ENCODE measurements at regions not wholly inside any gene's neighbourhood (a gene's known extent, or its start where the extent isn't known, plus 50 kb on each side); places are given as distances from the start of the nearest gene placed in this dataset.

GRCh38 chr19:32098968-32099367, 246.4 kb upstream of the ZNF507 start:
- H3K27ac ChIP-seq (ENCODE audit: low read depth, low read length), result no peak overlapping the region
- no peaks in the 10 kb centered on the region for H3K27me3 ChIP-seq (ENCODE audit: insufficient read depth, low read length, poor library complexity)
- no CpG with 5 or more reads among the region's 6 CpGs for WGBS (ENCODE audit: extremely low coverage, insufficient coverage, low lambda C conversion rate)
- H3K23ac ChIP-seq (ENCODE audit: low read length), result no peak overlapping the region
- DNase-seq, result peak; percentile 74
- no peaks in the 10 kb centered on the region for H3K36me3 ChIP-seq (ENCODE audit: control insufficient read depth, insufficient read depth, low read length)
- H4K5ac ChIP-seq (ENCODE audit: low read length), result no peak overlapping the region
- H3K79me1 ChIP-seq (ENCODE audit: low read length), result no peaks in the 10 kb centered on the region
- no peak overlapping the region for H3K56ac ChIP-seq (ENCODE audit: low read length)
- no peak overlapping the region for H2BK15ac ChIP-seq (replicated peaks; ENCODE audit: low read depth)
- H2AK5ac ChIP-seq (ENCODE audit: low read length), result no peak overlapping the region
- H2BK5ac ChIP-seq (ENCODE audit: low read length), result no peak overlapping the region
- H3K9ac ChIP-seq (ENCODE audit: low read length), result no peak overlapping the region
- H2BK120ac ChIP-seq (ENCODE audit: low read depth, low read length), result no peak overlapping the region
- no peaks in the 10 kb centered on the region for H3K79me2 ChIP-seq (ENCODE audit: control insufficient read depth, insufficient read depth, low read length)
- H3K4me3 ChIP-seq (ENCODE audit: low read length), result no peak overlapping the region
- no peak overlapping the region for H4K8ac ChIP-seq (ENCODE audit: low read depth, low read length)
- no peak overlapping the region for H3K4me2 ChIP-seq (ENCODE audit: low read length)
- H3K18ac ChIP-seq (ENCODE audit: low read length), result no peak overlapping the region
- H3K4ac ChIP-seq (ENCODE audit: low read depth, low read length), result no peak overlapping the region
- H3K4me1 ChIP-seq (ENCODE audit: control insufficient read depth, low read depth, low read length), result no peaks in the 10 kb centered on the region

- no peak overlapping the region for H3K27ac ChIP-seq (ENCODE audit: low read depth, low read length)
- H3K4me3 ChIP-seq (ENCODE audit: low read length), result no peak overlapping the region
- H3K9ac ChIP-seq (ENCODE audit: low read length), result no peak overlapping the region
- no peak overlapping the region for H3K56ac ChIP-seq (ENCODE audit: low read length)
- WGBS (ENCODE audit: extremely low coverage, insufficient coverage, low lambda C conversion rate), result no CpG with 5 or more reads among the region's 1 CpG
- H2BK15ac ChIP-seq (replicated peaks; ENCODE audit: low read depth), result no peak overlapping the region
- H2BK120ac ChIP-seq (ENCODE audit: low read depth, low read length), result no peak overlapping the region
- H3K4me1 ChIP-seq (ENCODE audit: control insufficient read depth, low read depth, low read length), result no peaks in the 10 kb centered on the region
- no peak overlapping the region for H3K23ac ChIP-seq (ENCODE audit: low read length)
- H3K79me2 ChIP-seq (ENCODE audit: control insufficient read depth, insufficient read depth, low read length), result no peaks in the 10 kb centered on the region
- no peak overlapping the region for H4K5ac ChIP-seq (ENCODE audit: low read length)
- no peak overlapping the region for H3K18ac ChIP-seq (ENCODE audit: low read length)
- no peak overlapping the region for H4K8ac ChIP-seq (ENCODE audit: low read depth, low read length)
- no peak overlapping the region for H2BK5ac ChIP-seq (ENCODE audit: low read length)
- DNase-seq, result no peak
- H3K4me2 ChIP-seq (ENCODE audit: low read length), result no peak overlapping the region
- H3K4ac ChIP-seq (ENCODE audit: low read depth, low read length), result no peak overlapping the region
- no peaks in the 10 kb centered on the region for H3K79me1 ChIP-seq (ENCODE audit: low read length)
- H3K27me3 ChIP-seq (ENCODE audit: insufficient read depth, low read length, poor library complexity), result no peaks in the 10 kb centered on the region
- no peaks in the 10 kb centered on the region for H3K36me3 ChIP-seq (ENCODE audit: control insufficient read depth, insufficient read depth, low read length)
- H2AK5ac ChIP-seq (ENCODE audit: low read length), result no peak overlapping the region
These were observed 244.2 kb upstream of the ZNF507 start for GRCh38 chr19:32101206-32101605.

- no CpG with 5 or more reads among the region's 11 CpGs for WGBS (ENCODE audit: extremely low coverage, insufficient coverage, low lambda C conversion rate)
- DNase-seq, result peak; percentile 8
- Histone ChIP-seq H3K18ac (ENCODE audit: low read length) (no peak overlapping the region), H2BK120ac (ENCODE audit: low read depth, low read length) (no peak overlapping the region), H4K5ac (ENCODE audit: low read length) (no peak overlapping the region), H2BK15ac (replicated peaks; ENCODE audit: low read depth) (no peak overlapping the region), H3K56ac (ENCODE audit: low read length) (no peak overlapping the region), H3K4me1 (ENCODE audit: control insufficient read depth, low read depth, low read length) (no peaks in the 10 kb centered on the region), H4K8ac (ENCODE audit: low read depth, low read length) (no peak overlapping the region), H3K9ac (ENCODE audit: low read length) (no peak overlapping the region), H3K23ac (ENCODE audit: low read length) (no peak overlapping the region), H3K4ac (ENCODE audit: low read depth, low read length) (no peak overlapping the region), H3K79me2 (ENCODE audit: control insufficient read depth, insufficient read depth, low read length) (no peaks in the 10 kb centered on the region), H2BK5ac (ENCODE audit: low read length) (no peak overlapping the region), H3K4me2 (ENCODE audit: low read length) (no peak overlapping the region), H3K79me1 (ENCODE audit: low read length) (no peaks in the 10 kb centered on the region), H3K36me3 (ENCODE audit: control insufficient read depth, insufficient read depth, low read length) (no peaks in the 10 kb centered on the region), H3K4me3 (ENCODE audit: low read length) (no peak overlapping the region), H2AK5ac (ENCODE audit: low read length) (no peak overlapping the region), H3K27me3 (ENCODE audit: insufficient read depth, low read length, poor library complexity) (no peaks in the 10 kb centered on the region), H3K27ac (ENCODE audit: low read depth, low read length) (no peak overlapping the region)
These were observed 241.9 kb upstream of the ZNF507 start for GRCh38 chr19:32103541-32103940.

GRCh38 chr19:32104153-32104849, 241.1 kb upstream of the ZNF507 start:
- no peak overlapping the region for H3K4me3 ChIP-seq (ENCODE audit: low read length)
- H3K79me1 ChIP-seq (ENCODE audit: low read length), result no peaks in the 10 kb centered on the region
- no CpG with 5 or more reads among the region's 16 CpGs for WGBS (ENCODE audit: extremely low coverage, insufficient coverage, low lambda C conversion rate)
- no peaks in the 10 kb centered on the region for H3K4me1 ChIP-seq (ENCODE audit: control insufficient read depth, low read depth, low read length)
- no peak overlapping the region for H3K27ac ChIP-seq (ENCODE audit: low read depth, low read length)
- H2BK120ac ChIP-seq (ENCODE audit: low read depth, low read length), result no peak overlapping the region
- no peak overlapping the region for H2BK15ac ChIP-seq (replicated peaks; ENCODE audit: low read depth)
- no peak overlapping the region for H3K4ac ChIP-seq (ENCODE audit: low read depth, low read length)
- no peak overlapping the region for H3K9ac ChIP-seq (ENCODE audit: low read length)
- no peak overlapping the region for H2AK5ac ChIP-seq (ENCODE audit: low read length)
- no peak overlapping the region for H4K5ac ChIP-seq (ENCODE audit: low read length)
- H3K36me3 ChIP-seq (ENCODE audit: control insufficient read depth, insufficient read depth, low read length), result no peaks in the 10 kb centered on the region
- no peak overlapping the region for H3K56ac ChIP-seq (ENCODE audit: low read length)
- H4K8ac ChIP-seq (ENCODE audit: low read depth, low read length), result no peak overlapping the region
- no peaks in the 10 kb centered on the region for H3K27me3 ChIP-seq (ENCODE audit: insufficient read depth, low read length, poor library complexity)
- no peaks in the 10 kb centered on the region for H3K79me2 ChIP-seq (ENCODE audit: control insufficient read depth, insufficient read depth, low read length)
- no peak overlapping the region for H2BK5ac ChIP-seq (ENCODE audit: low read length)
- H3K4me2 ChIP-seq (ENCODE audit: low read length), result no peak overlapping the region
- H3K23ac ChIP-seq (ENCODE audit: low read length), result no peak overlapping the region
- DNase-seq, result no peak
- H3K18ac ChIP-seq (ENCODE audit: low read length), result no peak overlapping the region

- H2BK5ac ChIP-seq (ENCODE audit: low read length), result no peak overlapping the region
- no peaks in the 10 kb centered on the region for H3K79me1 ChIP-seq (ENCODE audit: low read length)
- H3K27ac ChIP-seq (ENCODE audit: low read depth, low read length), result no peak overlapping the region
- no CpG with 5 or more reads among the region's 8 CpGs for WGBS (ENCODE audit: extremely low coverage, insufficient coverage, low lambda C conversion rate)
- no peak overlapping the region for H3K4me3 ChIP-seq (ENCODE audit: low read length)
- H2BK15ac ChIP-seq (replicated peaks; ENCODE audit: low read depth), result no peak overlapping the region
- no peak overlapping the region for H3K4me2 ChIP-seq (ENCODE audit: low read length)
- H3K9ac ChIP-seq (ENCODE audit: low read length), result no peak overlapping the region
- H3K79me2 ChIP-seq (ENCODE audit: control insufficient read depth, insufficient read depth, low read length), result no peaks in the 10 kb centered on the region
- H3K56ac ChIP-seq (ENCODE audit: low read length), result no peak overlapping the region
- H3K27me3 ChIP-seq (ENCODE audit: insufficient read depth, low read length, poor library complexity), result no peaks in the 10 kb centered on the region
- H4K8ac ChIP-seq (ENCODE audit: low read depth, low read length), result no peak overlapping the region
- H2AK5ac ChIP-seq (ENCODE audit: low read length), result no peak overlapping the region
- H2BK120ac ChIP-seq (ENCODE audit: low read depth, low read length), result no peak overlapping the region
- no peaks in the 10 kb centered on the region for H3K4me1 ChIP-seq (ENCODE audit: control insufficient read depth, low read depth, low read length)
- no peaks in the 10 kb centered on the region for H3K36me3 ChIP-seq (ENCODE audit: control insufficient read depth, insufficient read depth, low read length)
- no peak overlapping the region for H4K5ac ChIP-seq (ENCODE audit: low read length)
- H3K18ac ChIP-seq (ENCODE audit: low read length), result no peak overlapping the region
- no peak overlapping the region for H3K4ac ChIP-seq (ENCODE audit: low read depth, low read length)
- H3K23ac ChIP-seq (ENCODE audit: low read length), result no peak overlapping the region
- no peak for DNase-seq
These were observed 240.6 kb upstream of the ZNF507 start for GRCh38 chr19:32104850-32105235.

Measured in mesendoderm (in vitro differentiated cells).